Activated naive CD8-positive, alpha-beta T cell treated with anti-CD3 and anti-CD28 coated beads, Interleukin-2, amount 50 U/mL, for 24 hours (primary cell): ENCODE measurements at regions not wholly inside any gene's neighbourhood (a gene's known extent, or its start where the extent isn't known, plus 50 kb on each side); places are given as distances from the start of the nearest gene placed in this dataset.

Experiments
- ATAC-seq: fragments of 150-1000 bp; cut with Tn5 transposase; one replicate; pipeline ENCODE4 v1.10.0; 2021
- DNase-seq: peaks from one replicate; pipeline ENCODE4 v3.0.0; 2021
- H3K27ac Mint-ChIP-seq: one replicate; pipeline ENCODE4 v1.8.0; 2021; ENCODE audit warnings: mild to moderate bottlenecking, mixed read lengths
- H3K27me3 Mint-ChIP-seq: one replicate; pipeline ENCODE4 v1.8.0; 2021; ENCODE audit warnings: mixed read lengths
- H3K36me3 Mint-ChIP-seq: one replicate; pipeline ENCODE4 v1.8.0; 2021; ENCODE audit warnings: low read depth, mixed read lengths
- H3K4me1 Mint-ChIP-seq: one replicate; pipeline ENCODE4 v1.8.0; 2021; ENCODE audit warnings: mixed read lengths
- H3K4me3 Mint-ChIP-seq: one replicate; pipeline ENCODE4 v1.8.0; 2021; ENCODE audit warnings: mild to moderate bottlenecking, moderate library complexity, mixed read lengths
- H3K9me3 Mint-ChIP-seq: one replicate; pipeline ENCODE4 v1.8.0; 2021; ENCODE audit warnings: mixed read lengths

DNA sequence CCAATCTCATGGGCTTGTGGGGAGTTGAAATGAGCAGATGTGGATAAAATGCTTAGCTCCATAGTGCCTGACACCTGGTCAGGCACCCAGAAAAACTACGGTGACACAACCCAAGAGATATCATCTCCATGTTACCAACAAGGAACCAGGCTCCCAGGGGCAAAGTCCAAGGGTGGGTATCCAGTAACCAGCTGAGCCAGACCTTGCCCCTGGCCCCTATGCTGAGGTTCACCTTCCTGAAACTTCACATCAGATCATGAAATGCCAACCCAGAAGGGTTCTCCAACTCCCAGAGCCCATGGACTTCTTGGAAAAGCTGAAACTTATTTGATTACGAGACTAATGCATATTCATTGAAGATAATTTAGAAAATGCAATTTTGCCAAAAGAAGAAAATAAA, 141.8 kb upstream of the KCNG1 start:
- Mint-ChIP-seq H3K27me3 (peaks cover 30% of the 10 kb centered on the region), H3K4me3 (no peak overlapping the region), H3K27ac (no peak overlapping the region), H3K4me1 (no peaks in the 10 kb centered on the region), H3K36me3 (no peaks in the 10 kb centered on the region), H3K9me3 (no peaks in the 10 kb centered on the region)
- DNase-seq (no peak), ATAC-seq (no peak)

- ATAC-seq (no peak), DNase-seq (no peak)
- H3K36me3 Mint-ChIP-seq, result no peaks in the 10 kb centered on the region
- no peak overlapping the region for H3K4me3 Mint-ChIP-seq
- peaks cover 31% of the 10 kb centered on the region for H3K27me3 Mint-ChIP-seq
- H3K27ac Mint-ChIP-seq, result no peak overlapping the region
- H3K4me1 Mint-ChIP-seq, result no peaks in the 10 kb centered on the region
- H3K9me3 Mint-ChIP-seq, result no peaks in the 10 kb centered on the region
These were observed 141.2 kb upstream of the KCNG1 start for GRCh38 chr20:51163996-51164600.

- Mint-ChIP-seq H3K36me3 (no peaks in the 10 kb centered on the region), H3K27ac (no peak overlapping the region), H3K9me3 (no peaks in the 10 kb centered on the region), H3K4me1 (no peaks in the 10 kb centered on the region), H3K4me3 (no peak overlapping the region), H3K27me3 (peaks cover 44% of the 10 kb centered on the region)
- DNase-seq (no peak), ATAC-seq (no peak)
These were observed 139.1 kb upstream of the KCNG1 start for GRCh38 chr20:51162015-51162414.

GRCh38 chr20:51160821-51161220, 137.9 kb upstream of the KCNG1 start:
- H3K36me3 Mint-ChIP-seq, result no peaks in the 10 kb centered on the region
- no peak for ATAC-seq
- no peak overlapping the region for H3K27ac Mint-ChIP-seq
- H3K9me3 Mint-ChIP-seq, result no peaks in the 10 kb centered on the region
- peaks cover 50% of the 10 kb centered on the region for H3K27me3 Mint-ChIP-seq
- H3K4me1 Mint-ChIP-seq, result no peaks in the 10 kb centered on the region
- no peak overlapping the region for H3K4me3 Mint-ChIP-seq
- DNase-seq, result no peak

GRCh38 chr20:51159981-51160380, 137.1 kb upstream of the KCNG1 start:
- Mint-ChIP-seq H3K4me3 (no peak overlapping the region), H3K4me1 (no peaks in the 10 kb centered on the region), H3K27ac (no peak overlapping the region), H3K36me3 (no peaks in the 10 kb centered on the region), H3K27me3 (peaks cover 56% of the 10 kb centered on the region), H3K9me3 (no peaks in the 10 kb centered on the region)
- no peak for ATAC-seq
- no peak for DNase-seq

- H3K4me1 Mint-ChIP-seq, result no peaks in the 10 kb centered on the region
- no peak for DNase-seq
- no peak overlapping the region for H3K4me3 Mint-ChIP-seq
- H3K9me3 Mint-ChIP-seq, result no peaks in the 10 kb centered on the region
- no peaks in the 10 kb centered on the region for H3K36me3 Mint-ChIP-seq
- H3K27me3 Mint-ChIP-seq, result peaks cover 58% of the 10 kb centered on the region
- no peak for ATAC-seq
- no peak overlapping the region for H3K27ac Mint-ChIP-seq
These were observed 136.4 kb upstream of the KCNG1 start for GRCh38 chr20:51159303-51159702.

DNA sequence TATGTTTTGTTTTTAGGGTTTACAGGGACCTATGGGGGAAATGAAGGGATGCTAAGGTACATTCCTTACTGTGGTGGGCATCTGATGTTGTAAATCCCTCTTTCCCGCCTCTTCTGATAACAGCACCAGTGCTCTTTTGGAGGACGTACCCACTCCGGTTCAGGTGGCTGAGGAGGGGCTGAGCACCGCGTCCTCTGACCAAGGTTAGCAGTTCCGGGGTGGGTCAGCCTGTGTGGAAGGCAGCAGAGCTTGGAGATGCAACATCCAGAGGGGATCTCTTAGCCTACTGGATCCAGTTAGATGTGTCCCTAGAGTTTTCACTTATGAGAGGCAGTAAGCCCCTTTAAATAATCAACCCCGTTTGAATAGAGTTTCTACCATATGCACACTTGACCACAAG, 135.3 kb upstream of the KCNG1 start:
- H3K36me3 Mint-ChIP-seq, result no peaks in the 10 kb centered on the region
- no peaks in the 10 kb centered on the region for H3K4me1 Mint-ChIP-seq
- DNase-seq (no peak), ATAC-seq (no peak)
- H3K27me3 Mint-ChIP-seq, result peaks cover 64% of the 10 kb centered on the region
- H3K27ac Mint-ChIP-seq, result no peak overlapping the region
- H3K4me3 Mint-ChIP-seq, result no peak overlapping the region
- no peaks in the 10 kb centered on the region for H3K9me3 Mint-ChIP-seq

DNA sequence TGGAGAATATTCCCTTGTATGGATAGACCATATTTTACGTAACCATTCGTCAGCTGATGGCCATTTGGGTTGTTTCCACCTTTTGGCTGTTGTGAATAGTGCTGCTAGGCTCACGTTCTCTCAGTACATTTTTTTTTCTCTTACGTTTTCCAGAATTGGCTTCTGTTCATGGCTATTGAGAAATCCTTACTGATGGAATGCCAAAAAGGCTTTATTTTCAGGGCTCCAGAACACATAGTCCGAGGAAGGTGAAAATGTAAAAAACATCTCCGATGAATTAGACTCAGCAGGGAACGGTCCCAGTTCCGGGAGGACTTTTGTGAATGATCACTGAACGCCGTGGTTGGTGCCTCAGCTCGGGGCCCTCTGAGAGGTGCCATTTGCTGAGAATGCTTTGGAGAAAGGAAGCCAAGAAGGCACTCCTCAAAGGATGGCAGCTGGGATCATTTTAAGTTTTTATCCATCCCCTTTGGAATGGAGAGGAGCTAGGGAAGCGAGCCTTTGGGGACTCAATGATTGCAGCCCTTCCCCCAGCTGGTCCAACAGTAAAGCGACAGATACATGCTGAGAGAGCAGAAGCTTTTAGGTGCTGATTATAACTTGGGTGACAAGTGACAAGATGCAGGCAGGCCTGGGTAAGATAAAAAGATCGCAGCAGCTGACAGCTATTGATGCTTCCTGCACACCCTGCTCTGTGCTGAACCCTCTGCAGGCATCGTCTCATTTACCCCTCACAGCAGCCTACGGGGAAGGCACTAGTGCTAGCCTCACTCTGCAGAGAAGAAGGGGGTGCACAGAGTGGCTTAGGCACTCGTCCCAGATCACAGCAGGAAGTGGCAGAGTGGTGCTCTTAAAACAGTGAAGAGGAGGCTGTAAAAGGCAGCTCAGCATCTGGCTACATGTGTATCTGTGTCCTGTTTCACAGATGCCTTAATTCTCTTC, 133.4 kb upstream of the KCNG1 start:
- peaks cover 54% of the 10 kb centered on the region for H3K27me3 Mint-ChIP-seq

DNA sequence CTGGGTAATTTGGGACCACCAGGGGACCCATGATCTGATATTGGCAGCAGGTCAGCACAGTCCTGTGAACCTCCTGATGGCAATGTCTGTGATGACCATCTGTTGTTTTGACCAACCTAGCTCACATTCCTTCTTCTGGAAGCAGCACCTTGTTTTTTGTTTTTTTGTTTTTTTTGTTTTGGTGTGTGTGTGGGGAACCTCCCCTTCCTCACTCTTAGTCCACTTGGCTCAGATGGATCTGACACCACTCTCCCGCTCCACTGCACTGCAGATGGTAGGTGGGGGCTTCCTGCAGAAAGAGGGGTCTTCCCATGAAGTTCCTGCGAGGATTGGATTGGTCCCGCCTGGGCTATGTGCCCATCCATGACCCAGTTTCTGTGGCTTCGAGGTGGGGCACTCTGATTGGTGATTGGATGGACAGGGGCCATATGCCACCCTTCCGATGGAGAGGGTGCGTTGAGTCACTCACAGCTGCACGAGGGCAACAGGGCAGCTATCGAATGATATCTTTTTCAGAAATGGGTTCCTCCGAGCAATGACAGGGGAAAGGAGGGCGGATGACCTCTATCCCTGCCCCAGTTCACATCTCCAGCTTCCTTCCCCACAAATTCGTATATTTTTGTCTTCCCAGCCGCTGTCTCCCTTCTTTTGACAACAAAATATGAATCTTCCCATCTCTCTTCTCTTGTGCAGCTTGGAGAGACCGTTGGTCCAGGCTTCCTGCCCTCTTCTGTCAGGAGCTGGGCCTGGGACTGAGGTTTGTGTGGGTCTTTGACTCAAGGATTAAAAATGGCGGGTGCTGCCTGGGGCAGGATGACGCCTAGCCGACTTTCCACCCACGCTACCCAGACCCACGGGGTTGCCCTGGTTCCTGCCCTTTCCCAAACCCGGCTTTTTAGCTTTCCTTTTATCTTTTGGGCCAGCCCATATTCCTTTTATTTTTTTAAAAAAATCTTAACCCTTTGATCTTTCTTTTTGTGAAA, 132.1 kb upstream of the KCNG1 start:
- no peaks in the 10 kb centered on the region for H3K9me3 Mint-ChIP-seq

More for the DNA sequence above, 133.4 kb upstream of the KCNG1 start:
- H3K9me3 Mint-ChIP-seq, result no peaks in the 10 kb centered on the region
- DNase-seq (no peak), ATAC-seq (peak; percentile 24)
- H3K4me3 Mint-ChIP-seq, result no peak overlapping the region
- H3K4me1 Mint-ChIP-seq, result no peaks in the 10 kb centered on the region
- H3K36me3 Mint-ChIP-seq, result no peaks in the 10 kb centered on the region
- no peak overlapping the region for H3K27ac Mint-ChIP-seq

DNA sequence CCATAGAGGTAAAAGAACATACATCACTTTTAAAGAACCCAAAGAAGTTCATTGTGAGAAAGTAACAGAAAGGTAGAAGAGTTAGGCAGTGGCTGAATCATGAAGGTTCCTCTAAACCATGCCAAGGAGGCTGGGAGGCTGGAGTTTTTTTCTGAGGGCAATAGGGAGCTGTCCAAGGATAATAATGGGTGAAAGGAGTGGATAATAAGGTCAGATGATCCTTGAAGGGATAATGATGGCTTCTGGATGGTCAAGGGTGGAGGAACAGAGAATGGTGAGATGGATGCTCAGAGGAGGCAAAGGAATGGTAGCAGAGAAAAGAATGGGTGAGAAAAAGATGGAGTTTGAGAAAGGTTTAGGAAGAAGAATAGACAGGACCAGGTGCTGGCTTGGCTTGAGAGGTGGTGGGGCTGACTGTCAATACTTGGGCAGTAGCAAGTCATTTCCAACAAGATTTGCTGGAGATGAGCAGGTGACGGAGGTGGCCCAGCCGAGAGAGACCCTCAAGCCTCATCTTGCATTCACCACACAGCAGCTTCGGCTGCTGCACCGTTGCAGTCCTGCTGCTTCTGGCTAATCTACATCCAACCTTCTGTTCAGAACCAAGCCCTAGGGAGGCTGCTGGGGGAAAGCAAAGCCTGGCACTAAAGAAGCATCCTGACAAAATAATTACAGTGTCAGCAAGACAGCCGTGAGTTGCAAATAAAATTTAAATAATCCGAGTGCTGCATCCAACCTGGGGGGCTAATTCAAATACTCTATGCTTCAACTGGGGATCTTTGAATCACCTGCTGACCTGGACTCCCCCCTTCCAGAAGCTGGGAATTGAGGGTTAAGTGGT, 131.2 kb upstream of the KCNG1 start:
- no peaks in the 10 kb centered on the region for H3K4me1 Mint-ChIP-seq
- ATAC-seq (no peak), DNase-seq (no peak)
- no peaks in the 10 kb centered on the region for H3K36me3 Mint-ChIP-seq
- no peaks in the 10 kb centered on the region for H3K9me3 Mint-ChIP-seq
- H3K27ac Mint-ChIP-seq, result no peak overlapping the region
- H3K4me3 Mint-ChIP-seq, result no peak overlapping the region
- H3K27me3 Mint-ChIP-seq, result peaks cover 43% of the 10 kb centered on the region

More for the DNA sequence above, 132.1 kb upstream of the KCNG1 start:
- ATAC-seq, result no peak
- no peak for DNase-seq
- H3K4me3 Mint-ChIP-seq, result no peak overlapping the region
- H3K36me3 Mint-ChIP-seq, result no peaks in the 10 kb centered on the region
- no peak overlapping the region for H3K27ac Mint-ChIP-seq
- peaks cover 46% of the 10 kb centered on the region for H3K27me3 Mint-ChIP-seq
- no peaks in the 10 kb centered on the region for H3K4me1 Mint-ChIP-seq

DNA sequence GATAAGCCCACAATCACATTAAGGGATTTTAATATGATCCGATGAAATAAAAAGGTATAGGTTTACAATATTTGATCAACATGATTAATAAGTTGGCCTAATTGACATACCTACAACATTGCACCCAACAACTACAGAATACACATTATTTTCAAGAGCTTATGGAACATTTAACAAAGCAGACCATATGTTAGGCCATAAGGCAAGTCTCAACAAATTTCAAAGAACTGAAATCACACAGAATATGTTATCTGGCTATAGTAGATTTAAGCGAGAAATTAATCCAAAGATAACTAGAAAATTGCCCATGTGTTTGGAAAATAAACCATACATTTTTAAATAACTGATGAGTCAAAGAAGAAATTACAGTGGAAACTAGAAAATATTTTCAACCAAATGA, 126.0 kb upstream of the KCNG1 start:
- peaks cover 8% of the 10 kb centered on the region for H3K9me3 Mint-ChIP-seq
- H3K27me3 Mint-ChIP-seq, result peaks cover 33% of the 10 kb centered on the region
- DNase-seq (no peak), ATAC-seq (no peak)
- H3K4me1 Mint-ChIP-seq, result no peaks in the 10 kb centered on the region
- no peak overlapping the region for H3K27ac Mint-ChIP-seq
- no peak overlapping the region for H3K4me3 Mint-ChIP-seq
- H3K36me3 Mint-ChIP-seq, result no peaks in the 10 kb centered on the region

DNA sequence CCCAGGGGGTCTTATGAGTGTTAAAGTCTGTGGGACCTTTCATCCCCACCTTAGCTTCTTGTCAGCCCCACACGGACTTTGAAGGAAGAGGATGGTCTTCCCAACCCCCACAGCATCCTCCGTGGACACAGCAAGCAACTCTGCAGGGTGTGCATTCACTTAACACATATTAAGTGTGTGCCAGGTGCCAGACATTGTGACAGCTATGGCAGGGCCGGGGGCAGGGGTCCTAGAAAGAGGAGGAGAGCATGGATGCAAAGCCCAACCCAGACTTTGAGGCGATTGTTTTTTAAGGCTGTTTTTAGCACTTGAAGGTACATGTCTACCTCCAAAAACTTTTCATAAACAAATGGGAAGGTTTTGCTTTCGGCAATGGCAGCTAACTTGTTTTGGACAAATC, 121.6 kb upstream of the KCNG1 start:
- Mint-ChIP-seq H3K9me3 (peaks cover 8% of the 10 kb centered on the region), H3K4me3 (no peak overlapping the region), H3K27me3 (peaks cover 31% of the 10 kb centered on the region), H3K27ac (no peak overlapping the region), H3K4me1 (no peaks in the 10 kb centered on the region), H3K36me3 (no peaks in the 10 kb centered on the region)
- no peak for ATAC-seq
- no peak for DNase-seq

GRCh38 chr20:51143652-51144051, 120.7 kb upstream of the KCNG1 start:
- DNase-seq (no peak), ATAC-seq (no peak)
- no peaks in the 10 kb centered on the region for H3K36me3 Mint-ChIP-seq
- H3K27ac Mint-ChIP-seq, result no peak overlapping the region
- peaks cover 32% of the 10 kb centered on the region for H3K27me3 Mint-ChIP-seq
- no peak overlapping the region for H3K4me3 Mint-ChIP-seq
- H3K9me3 Mint-ChIP-seq, result peaks cover 8% of the 10 kb centered on the region
- H3K4me1 Mint-ChIP-seq, result no peaks in the 10 kb centered on the region

DNA sequence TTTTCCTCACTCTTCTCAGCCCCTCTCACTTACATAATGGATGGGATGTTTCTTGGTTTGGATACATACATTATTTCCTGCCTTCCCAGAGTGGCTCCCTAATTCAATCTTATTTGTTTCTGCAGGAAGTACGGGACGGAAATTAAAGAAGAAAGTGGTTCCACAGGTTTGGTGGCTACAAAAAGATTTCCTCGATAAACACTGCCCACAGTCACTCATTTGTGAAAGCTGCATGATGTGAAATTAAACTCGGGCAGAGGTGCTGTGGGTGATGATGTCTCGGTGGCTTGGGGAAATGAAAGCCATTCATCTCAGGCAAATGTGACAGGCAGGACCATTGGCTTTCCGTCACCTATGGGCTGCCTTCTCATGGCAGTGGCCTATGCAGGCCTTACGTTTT, 119.5 kb upstream of the KCNG1 start:
- Mint-ChIP-seq H3K4me3 (no peak overlapping the region), H3K4me1 (no peaks in the 10 kb centered on the region), H3K27ac (no peak overlapping the region), H3K36me3 (no peaks in the 10 kb centered on the region), H3K27me3 (peaks cover 39% of the 10 kb centered on the region), H3K9me3 (peaks cover 8% of the 10 kb centered on the region)
- DNase-seq, result no peak
- ATAC-seq, result no peak
